ENCODE measurements at regions not wholly inside any gene's neighbourhood (a gene's known extent, or its start where the extent isn't known, plus 50 kb on each side); places are given as distances from the start of the nearest gene placed in this dataset.
"Not testable (repeated sequence)": the region's sequence is repeated elsewhere in the genome, so short reads cannot be mapped to it uniquely, and the experiment has no call there.

- Histone ChIP-seq H3K9me3 (ENCODE audit: insufficient read depth, low read depth, low read length) (no peaks in the 10 kb centered on the region), H3K27me3 (ENCODE audit: insufficient read depth, low read length) (no peaks in the 10 kb centered on the region), H3K36me3 (ENCODE audit: insufficient read depth, low read depth, low read length) (no peaks in the 10 kb centered on the region), H3K27ac (ENCODE audit: low read length) (no peak overlapping the region), H3K4me1 (ENCODE audit: insufficient read depth, low read length) (no peaks in the 10 kb centered on the region), H3K4me3 (ENCODE audit: low read length) (no peak overlapping the region), H3K9ac (ENCODE audit: low read depth, low read length) (no peak overlapping the region)
Observed at GRCh38 chr20:22719167-22719591, 134.8 kb upstream of the FOXA2 start.

GRCh38 chr20:22720206-22720605, 135.8 kb upstream of the FOXA2 start:
- Histone ChIP-seq H3K4me1 (ENCODE audit: insufficient read depth, low read length) (no peaks in the 10 kb centered on the region), H3K36me3 (ENCODE audit: insufficient read depth, low read depth, low read length) (no peaks in the 10 kb centered on the region), H3K4me3 (ENCODE audit: low read length) (no peak overlapping the region), H3K27ac (ENCODE audit: low read length) (no peak overlapping the region), H3K9me3 (ENCODE audit: insufficient read depth, low read depth, low read length) (no peaks in the 10 kb centered on the region), H3K27me3 (ENCODE audit: insufficient read depth, low read length) (no peaks in the 10 kb centered on the region), H3K9ac (ENCODE audit: low read depth, low read length) (no peak overlapping the region)

- H3K4me1 ChIP-seq (ENCODE audit: insufficient read depth, low read length): no peaks in the 10 kb centered on the region
Observed at GRCh38 chr20:22722811-22723210, 138.4 kb upstream of the FOXA2 start.

GRCh38 chr20:22723659-22724058, 139.3 kb upstream of the FOXA2 start:
- Histone ChIP-seq H3K36me3 (ENCODE audit: insufficient read depth, low read depth, low read length) (no peaks in the 10 kb centered on the region), H3K9me3 (ENCODE audit: insufficient read depth, low read depth, low read length) (no peaks in the 10 kb centered on the region), H3K4me1 (ENCODE audit: insufficient read depth, low read length) (no peaks in the 10 kb centered on the region), H3K9ac (ENCODE audit: low read depth, low read length) (no peak overlapping the region), H3K27ac (ENCODE audit: low read length) (no peak overlapping the region), H3K4me3 (ENCODE audit: low read length) (no peak overlapping the region), H3K27me3 (ENCODE audit: insufficient read depth, low read length) (no peaks in the 10 kb centered on the region)

More at GRCh38 chr20:22722811-22723210, 138.4 kb upstream of the FOXA2 start:
- Histone ChIP-seq H3K9me3 (ENCODE audit: insufficient read depth, low read depth, low read length) (no peaks in the 10 kb centered on the region), H3K4me3 (ENCODE audit: low read length) (no peak overlapping the region), H3K27ac (ENCODE audit: low read length) (no peak overlapping the region), H3K27me3 (ENCODE audit: insufficient read depth, low read length) (no peaks in the 10 kb centered on the region), H3K36me3 (ENCODE audit: insufficient read depth, low read depth, low read length) (no peaks in the 10 kb centered on the region), H3K9ac (ENCODE audit: low read depth, low read length) (no peak overlapping the region)

GRCh38 chr20:22728146-22728745, 143.9 kb upstream of the FOXA2 start:
- Histone ChIP-seq H3K9ac (ENCODE audit: low read depth, low read length) (no peak overlapping the region), H3K9me3 (ENCODE audit: insufficient read depth, low read depth, low read length) (no peaks in the 10 kb centered on the region), H3K27ac (ENCODE audit: low read length) (no peak overlapping the region), H3K4me3 (ENCODE audit: low read length) (no peak overlapping the region), H3K4me1 (ENCODE audit: insufficient read depth, low read length) (no peaks in the 10 kb centered on the region), H3K27me3 (ENCODE audit: insufficient read depth, low read length) (no peaks in the 10 kb centered on the region), H3K36me3 (ENCODE audit: insufficient read depth, low read depth, low read length) (no peaks in the 10 kb centered on the region)

GRCh38 chr20:22729180-22729579, 144.8 kb upstream of the FOXA2 start:
- H3K36me3 ChIP-seq (ENCODE audit: insufficient read depth, low read depth, low read length): no peaks in the 10 kb centered on the region
- H3K9ac ChIP-seq (ENCODE audit: low read depth, low read length): no peak overlapping the region
- H3K27me3 ChIP-seq (ENCODE audit: insufficient read depth, low read length): no peaks in the 10 kb centered on the region
- H3K4me3 ChIP-seq (ENCODE audit: low read length): no peak overlapping the region
- no peak overlapping the region for H3K27ac ChIP-seq (ENCODE audit: low read length)
- H3K9me3 ChIP-seq (ENCODE audit: insufficient read depth, low read depth, low read length): peaks cover 2% of the 10 kb centered on the region; the same call in 1 of the 2 replicates
- H3K4me1 ChIP-seq (ENCODE audit: insufficient read depth, low read length): no peaks in the 10 kb centered on the region

GRCh38 chr20:22729616-22730236, 145.4 kb upstream of the FOXA2 start:
- H3K27ac ChIP-seq (ENCODE audit: low read length): no peak overlapping the region

GRCh38 chr20:22732751-22733150, 148.4 kb upstream of the FOXA2 start:
- H3K27me3 ChIP-seq (ENCODE audit: insufficient read depth, low read length): no peaks in the 10 kb centered on the region
- H3K9me3 ChIP-seq (ENCODE audit: insufficient read depth, low read depth, low read length): peaks cover 4% of the 10 kb centered on the region; the same call in 1 of the 2 replicates
- H3K4me3 ChIP-seq (ENCODE audit: low read length): no peak overlapping the region
- H3K4me1 ChIP-seq (ENCODE audit: insufficient read depth, low read length): no peaks in the 10 kb centered on the region
- no peak overlapping the region for H3K9ac ChIP-seq (ENCODE audit: low read depth, low read length)
- H3K27ac ChIP-seq (ENCODE audit: low read length): no peak overlapping the region
- H3K36me3 ChIP-seq (ENCODE audit: insufficient read depth, low read depth, low read length): no peaks in the 10 kb centered on the region

More at GRCh38 chr20:22729616-22730236, 145.4 kb upstream of the FOXA2 start:
- no peak overlapping the region for H3K9ac ChIP-seq (ENCODE audit: low read depth, low read length)
- no peaks in the 10 kb centered on the region for H3K36me3 ChIP-seq (ENCODE audit: insufficient read depth, low read depth, low read length)
- no peaks in the 10 kb centered on the region for H3K27me3 ChIP-seq (ENCODE audit: insufficient read depth, low read length)
- peaks cover 4% of the 10 kb centered on the region; the same call in 1 of the 2 replicates for H3K9me3 ChIP-seq (ENCODE audit: insufficient read depth, low read depth, low read length)
- H3K4me3 ChIP-seq (ENCODE audit: low read length): no peak overlapping the region
- H3K4me1 ChIP-seq (ENCODE audit: insufficient read depth, low read length): no peaks in the 10 kb centered on the region

- H3K27me3 ChIP-seq (ENCODE audit: insufficient read depth, low read length); H3K9me3 ChIP-seq (ENCODE audit: insufficient read depth, low read depth, low read length); H3K4me3 ChIP-seq (ENCODE audit: low read length); H3K27ac ChIP-seq (ENCODE audit: low read length); H3K36me3 ChIP-seq (ENCODE audit: insufficient read depth, low read depth, low read length); H3K9ac ChIP-seq (ENCODE audit: low read depth, low read length); H3K4me1 ChIP-seq (ENCODE audit: insufficient read depth, low read length): not testable (repeated sequence)
Observed at GRCh38 chr20:22734946-22735647, 150.7 kb upstream of the FOXA2 start.

GRCh38 chr20:22740829-22741228, 156.5 kb upstream of the FOXA2 start:
- H3K4me1 ChIP-seq (ENCODE audit: insufficient read depth, low read length): no peaks in the 10 kb centered on the region
- H3K4me3 ChIP-seq (ENCODE audit: low read length): no peak overlapping the region
- H3K36me3 ChIP-seq (ENCODE audit: insufficient read depth, low read depth, low read length): no peaks in the 10 kb centered on the region
- no peaks in the 10 kb centered on the region for H3K27me3 ChIP-seq (ENCODE audit: insufficient read depth, low read length)
- no peak overlapping the region for H3K27ac ChIP-seq (ENCODE audit: low read length)
- H3K9ac ChIP-seq (ENCODE audit: low read depth, low read length): no peak overlapping the region
- no peaks in the 10 kb centered on the region for H3K9me3 ChIP-seq (ENCODE audit: insufficient read depth, low read depth, low read length)

- no peaks in the 10 kb centered on the region for H3K9me3 ChIP-seq (ENCODE audit: insufficient read depth, low read depth, low read length)
- no peak overlapping the region for H3K9ac ChIP-seq (ENCODE audit: low read depth, low read length)
- no peaks in the 10 kb centered on the region for H3K27me3 ChIP-seq (ENCODE audit: insufficient read depth, low read length)
- H3K36me3 ChIP-seq (ENCODE audit: insufficient read depth, low read depth, low read length): no peaks in the 10 kb centered on the region
- no peak overlapping the region for H3K27ac ChIP-seq (ENCODE audit: low read length)
- no peak overlapping the region for H3K4me3 ChIP-seq (ENCODE audit: low read length)
- no peaks in the 10 kb centered on the region for H3K4me1 ChIP-seq (ENCODE audit: insufficient read depth, low read length)
Observed at GRCh38 chr20:22744341-22745193, 160.2 kb upstream of the FOXA2 start.

Measured in iPS-20b (cell line).